B cell (primary cell): ENCODE measurements at regions not wholly inside any gene's neighbourhood (a gene's known extent, or its start where the extent isn't known, plus 50 kb on each side); places are given as distances from the start of the nearest gene placed in this dataset.
"Not testable (repeated sequence)": the region's sequence is repeated elsewhere in the genome, so short reads cannot be mapped to it uniquely, and the experiment has no call there.

Experiments used
- ATAC-seq: fragments of 200-7000 bp; cut with Tn5 transposase; one replicate; pipeline ENCODE4 v1.10.0; 2021; ENCODE audit warnings: low read depth, mild to moderate bottlenecking, moderate number of reproducible peaks, moderate library complexity
- CTCF ChIA-PET: fragments of 350-600 bp; sonication (Branson Sonifier 250); formaldehyde crosslinking; loops from one replicate; lab custom pipeline; 2021; ENCODE audit warnings: antibody characterized with exemption, inconsistent platforms; lab: Charles Lee
- POLR2A ChIA-PET: fragments of 350-600 bp; sonication (Branson Sonifier 250); formaldehyde crosslinking; loops from one replicate; lab custom pipeline; 2021; ENCODE audit warnings: antibody characterized with exemption; lab: Charles Lee
- DNase-seq: peaks from one replicate; pipeline ENCODE4 v3.0.0; 2013
- H2AFZ ChIP-seq: 2 replicates; pipeline ENCODE4 v1.6.1; 2012; ENCODE audit warnings: mild to moderate bottlenecking, low read depth, low read length; ENCODE audit not compliant: insufficient read depth, poor library complexity, severe bottlenecking
- H3K27ac ChIP-seq, 2 donors: 1 replicate in 1 of 2; 2 replicates in 1 of 2; pipeline ENCODE4 v1.5.1; 2012 to 2013; ENCODE audit warnings: low read length in 2 of 2, mild to moderate bottlenecking in 2 of 2, moderate library complexity in 1 of 2
- H3K27me3 ChIP-seq, 4 experiments: fragments of 200-600 bp in 1 of 4; sonication (generic) in 1 of 4; replicated peaks in 1 of 4; 1 replicate in 2 of 4; 2 replicates in 2 of 4; pipeline versions ENCODE4 v1.6.1 to v1.7.0; 2013 to 2016; ENCODE audit warnings: low read length in 3 of 4, mild to moderate bottlenecking in 2 of 4, mixed read lengths in 1 of 4, moderate library complexity in 1 of 4; ENCODE audit not compliant: insufficient read depth in 4 of 4, control insufficient read depth in 3 of 4; ENCODE audit errors: control extremely low read depth in 1 of 4
- H3K36me3 ChIP-seq, 2 experiments: replicated peaks in 1 of 2; 1 replicate in 1 of 2; 2 replicates in 1 of 2; pipeline versions ENCODE4 v1.6.1 to v1.7.1; 2013; ENCODE audit warnings: low read length in 1 of 2; ENCODE audit not compliant: insufficient read depth in 2 of 2, control insufficient read depth in 1 of 2; ENCODE audit errors: control extremely low read depth in 1 of 2, extremely low read depth in 1 of 2
- H3K4me1 ChIP-seq, 2 donors: fragments of 200-600 bp in 1 of 2; sonication (generic) in 1 of 2; 1 replicate in 1 of 2; 2 replicates in 1 of 2; pipeline versions ENCODE4 v1.5.1 to v1.6.1; 2013 to 2017; ENCODE audit warnings: low read length in 2 of 2; ENCODE audit not compliant: control insufficient read depth in 2 of 2, insufficient read depth in 2 of 2
- H3K4me2 ChIP-seq: replicated peaks from 2 replicates; pipeline ENCODE3; 2012; ENCODE audit warnings: mild to moderate bottlenecking, low read depth, low read length; ENCODE audit not compliant: poor library complexity, severe bottlenecking
- H3K4me3 ChIP-seq, 5 experiments: fragments of 200-600 bp in 1 of 5; sonication (generic) in 1 of 5; 1 replicate in 3 of 5; 2 replicates in 2 of 5; pipeline versions ENCODE4 v1.5.1 to v1.7.0; 2011 to 2016; ENCODE audit warnings: low read length in 4 of 5, mild to moderate bottlenecking in 4 of 5, low read depth in 2 of 5, control low read depth in 1 of 5, moderate library complexity in 1 of 5; ENCODE audit not compliant: insufficient read depth in 1 of 5; ENCODE audit errors: control extremely low read depth in 1 of 5, extremely low read depth in 1 of 5
- H3K79me2 ChIP-seq: fragments of 200-600 bp; sonication (generic); one replicate; pipeline ENCODE4 v1.6.0; 2016; ENCODE audit warnings: low read length; ENCODE audit not compliant: control insufficient read depth, insufficient read depth
- H3K9ac ChIP-seq: fragments of 200-600 bp; sonication (generic); 2 replicates; pipeline ENCODE4 v1.6.1; 2017; ENCODE audit warnings: mild to moderate bottlenecking, low read length, moderate library complexity
- H3K9me3 ChIP-seq, 3 donors: one replicate each; pipeline versions ENCODE4 v1.6.1 to v1.7.1; 2013; ENCODE audit warnings: low read length in 2 of 3; ENCODE audit not compliant: control insufficient read depth in 2 of 3, insufficient read depth in 1 of 3; ENCODE audit errors: control extremely low read depth in 1 of 3
- H4K20me1 ChIP-seq: 2 replicates; pipeline ENCODE4 v1.6.0; 2012; ENCODE audit warnings: mild to moderate bottlenecking, low read length; ENCODE audit not compliant: insufficient read depth, control insufficient read depth, poor library complexity, severe bottlenecking
- H3K27ac Mint-ChIP-seq: one replicate; pipeline ENCODE4 v1.8.0; 2021; ENCODE audit warnings: mixed read lengths
- H3K27me3 Mint-ChIP-seq: one replicate; pipeline ENCODE4 v1.8.0; 2021; ENCODE audit warnings: mixed read lengths
- H3K4me1 Mint-ChIP-seq: one replicate; pipeline ENCODE4 v1.8.0; 2021; ENCODE audit warnings: mixed read lengths
- H3K4me3 Mint-ChIP-seq: one replicate; pipeline ENCODE4 v1.8.0; 2021; ENCODE audit warnings: mixed read lengths
- H3K9me3 Mint-ChIP-seq: one replicate; pipeline ENCODE4 v1.8.0; 2022; ENCODE audit warnings: mixed read lengths; ENCODE audit not compliant: insufficient read depth
- EZH2 ChIP-seq: IDR thresholded peaks from 2 replicates; pipeline ENCODE4 v1.6.1; 2012; ENCODE audit warnings: borderline replicate concordance, low read depth, mild to moderate bottlenecking, moderate library complexity, low read length; ENCODE audit not compliant: insufficient read depth, poor library complexity, severe bottlenecking
- WGBS: methylation state at CpG from one replicate; pipeline ENCODE4 v1.1.5; 2013; ENCODE audit warnings: missing lambda C conversion rate; ENCODE audit not compliant: insufficient coverage; 5-methylcytosine and 5-hydroxymethylcytosine counted together
- intact Hi-C: fragments of 100-400 bp; cut with micrococcal nuclease; formaldehyde crosslinking; loops from one replicate; pipeline ENCODE4 v1.10.0; 2022
- TF ChIP-seq, protein P1 (sequence below): fragments of 200-600 bp; IDR thresholded peaks from one replicate; pipeline ENCODE4 v1.8.0; 2022; ENCODE audit warnings: antibody characterized with exemption, mild to moderate bottlenecking

DNA sequence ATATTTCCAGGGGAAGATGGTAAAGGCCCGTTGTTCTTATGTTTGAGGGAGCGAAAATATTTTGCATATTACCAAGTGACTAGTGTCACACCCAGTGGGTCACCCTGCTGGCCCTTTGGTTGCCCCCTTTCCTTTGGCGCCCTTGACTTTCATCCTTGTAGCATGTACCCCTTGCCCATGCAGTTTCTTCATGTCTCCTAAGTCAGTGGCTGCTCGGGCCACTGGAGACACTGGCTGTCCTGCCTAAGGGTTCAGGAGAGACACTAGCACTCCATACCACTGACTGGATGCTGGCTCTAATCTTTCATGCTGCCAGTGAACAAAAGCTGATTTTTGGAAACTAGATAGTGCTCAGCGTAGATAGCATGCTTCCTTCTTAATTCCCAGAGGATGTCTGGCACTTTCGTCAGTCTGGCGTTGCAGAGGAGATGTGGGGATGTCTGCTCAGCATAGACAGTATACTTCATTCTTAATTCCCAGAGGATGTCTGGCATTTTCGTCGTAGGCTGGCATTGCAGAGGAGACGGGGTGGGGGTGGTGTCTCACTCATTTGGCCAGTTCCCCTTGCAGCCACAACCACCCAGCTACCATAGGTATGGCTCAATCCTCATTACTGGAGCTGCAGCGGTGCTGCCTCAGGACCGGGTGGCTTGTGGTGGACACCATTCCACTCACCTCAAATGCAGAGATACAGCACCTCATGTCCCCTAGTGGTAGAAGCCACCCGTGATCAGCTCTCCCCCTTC is 770.9 kb upstream of the TPTE start:
- no peak for ATAC-seq
- Mint-ChIP-seq H3K4me3 (no peak overlapping the region), H3K4me1 (no peaks in the 10 kb centered on the region), H3K27me3 (no peaks in the 10 kb centered on the region), H3K9me3 (peaks cover 3% of the 10 kb centered on the region), H3K27ac (no peak overlapping the region)
- Histone ChIP-seq H3K4me1 (no peaks in the 10 kb centered on the region), H3K4me3 (no peak overlapping the region), H3K27ac (no peak overlapping the region), H3K79me2 (no peaks in the 10 kb centered on the region), H2AFZ (no peak overlapping the region), H3K36me3 (no peaks in the 10 kb centered on the region), H3K9me3 (peaks cover 1 to 45% (median 13%) of the 10 kb centered on the region in 3 donors), H4K20me1 (no peaks in the 10 kb centered on the region), H3K27me3 (no peaks in the 10 kb centered on the region), H3K4me2 (no peak overlapping the region), H3K9ac (no peak overlapping the region)
- CTCF ChIA-PET, result no interaction called here
- TF ChIP-seq, protein P1, sequence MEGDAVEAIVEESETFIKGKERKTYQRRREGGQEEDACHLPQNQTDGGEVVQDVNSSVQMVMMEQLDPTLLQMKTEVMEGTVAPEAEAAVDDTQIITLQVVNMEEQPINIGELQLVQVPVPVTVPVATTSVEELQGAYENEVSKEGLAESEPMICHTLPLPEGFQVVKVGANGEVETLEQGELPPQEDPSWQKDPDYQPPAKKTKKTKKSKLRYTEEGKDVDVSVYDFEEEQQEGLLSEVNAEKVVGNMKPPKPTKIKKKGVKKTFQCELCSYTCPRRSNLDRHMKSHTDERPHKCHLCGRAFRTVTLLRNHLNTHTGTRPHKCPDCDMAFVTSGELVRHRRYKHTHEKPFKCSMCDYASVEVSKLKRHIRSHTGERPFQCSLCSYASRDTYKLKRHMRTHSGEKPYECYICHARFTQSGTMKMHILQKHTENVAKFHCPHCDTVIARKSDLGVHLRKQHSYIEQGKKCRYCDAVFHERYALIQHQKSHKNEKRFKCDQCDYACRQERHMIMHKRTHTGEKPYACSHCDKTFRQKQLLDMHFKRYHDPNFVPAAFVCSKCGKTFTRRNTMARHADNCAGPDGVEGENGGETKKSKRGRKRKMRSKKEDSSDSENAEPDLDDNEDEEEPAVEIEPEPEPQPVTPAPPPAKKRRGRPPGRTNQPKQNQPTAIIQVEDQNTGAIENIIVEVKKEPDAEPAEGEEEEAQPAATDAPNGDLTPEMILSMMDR, result no peak
- TF ChIP-seq EZH2, result no peak
- intact Hi-C loops, result no loop called here
- no peak for DNase-seq
- WGBS, result 79% methylated on average over 11 of the region's 13 CpGs
- POLR2A ChIA-PET, result no interaction called here

DNA sequence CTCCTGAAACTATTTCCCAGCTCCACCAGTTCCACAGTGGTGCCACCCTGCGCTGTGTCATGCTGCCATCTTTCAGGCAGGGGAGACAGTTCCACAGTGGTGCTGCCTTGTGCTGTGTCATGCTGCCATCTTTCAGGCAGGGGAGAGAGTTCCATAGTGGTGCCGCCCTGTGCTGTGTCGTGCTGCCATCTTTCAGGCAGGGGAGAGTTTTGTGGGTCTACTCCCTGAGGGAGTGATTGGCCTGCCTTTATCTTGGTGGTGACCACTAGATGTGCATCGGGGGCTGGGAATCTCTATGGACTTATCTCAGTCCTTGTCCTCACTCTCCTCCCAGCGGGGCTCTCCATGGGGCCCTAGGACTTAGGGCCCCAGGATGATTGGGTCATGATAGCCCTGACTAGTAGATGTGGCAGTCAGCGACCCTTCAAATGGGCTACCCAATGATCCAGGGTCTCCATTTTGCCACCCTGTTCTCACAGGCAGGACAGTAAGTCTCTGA is 770.2 kb upstream of the TPTE start:
- H3K27ac Mint-ChIP-seq, H3K4me3 ChIP-seq, H3K27me3 Mint-ChIP-seq, H3K4me3 Mint-ChIP-seq, POLR2A ChIA-PET, H3K36me3 ChIP-seq, H3K4me2 ChIP-seq, H2AFZ ChIP-seq, ATAC-seq, DNase-seq, H3K9ac ChIP-seq, H3K9me3 Mint-ChIP-seq, H3K4me1 ChIP-seq, H4K20me1 ChIP-seq, H3K79me2 ChIP-seq, intact Hi-C loops, H3K27ac ChIP-seq, CTCF ChIA-PET, H3K27me3 ChIP-seq, H3K4me1 Mint-ChIP-seq: not testable (repeated sequence)
- peaks cover 1 to 45% (median 13%) of the 10 kb centered on the region in 3 donors for H3K9me3 ChIP-seq
- 76% methylated on average over 6 of the region's 6 CpGs for WGBS

DNA sequence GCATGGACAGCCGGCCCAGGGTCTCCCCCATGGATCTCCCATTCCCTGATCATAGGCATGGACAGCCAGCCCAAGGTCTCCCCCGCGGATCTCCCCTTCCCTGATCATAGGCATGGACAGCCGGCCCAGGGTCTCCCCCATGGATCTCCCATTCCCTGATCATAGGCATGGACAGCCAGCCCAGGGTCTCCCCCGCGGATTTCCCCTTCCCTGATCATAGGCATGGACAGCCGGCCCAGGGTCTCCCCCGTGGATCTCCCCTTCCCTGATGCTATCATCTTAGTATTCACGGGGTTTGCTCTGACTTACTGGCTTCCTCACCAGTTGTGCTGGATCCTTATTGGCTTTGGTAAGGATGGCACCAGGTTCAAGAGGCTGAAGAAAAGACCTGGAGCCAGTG is 769.4 kb upstream of the TPTE start:
- POLR2A ChIA-PET, H3K9ac ChIP-seq, H3K79me2 ChIP-seq, H3K27ac Mint-ChIP-seq, H3K4me3 ChIP-seq, H3K27ac ChIP-seq, H2AFZ ChIP-seq, H3K27me3 Mint-ChIP-seq, ATAC-seq, CTCF ChIA-PET, H3K27me3 ChIP-seq, H3K4me1 Mint-ChIP-seq, H3K36me3 ChIP-seq, H3K4me1 ChIP-seq, intact Hi-C loops, DNase-seq, H3K4me3 Mint-ChIP-seq, H3K4me2 ChIP-seq, H3K9me3 Mint-ChIP-seq, H4K20me1 ChIP-seq: not testable (repeated sequence)
- H3K9me3 ChIP-seq, result peaks cover 1 to 42% (median 13%) of the 10 kb centered on the region in 3 donors
- 72% methylated on average over 8 of the region's 9 CpGs for WGBS
